BE2C (cell line): ENCODE measurements at regions not wholly inside any gene's neighbourhood (a gene's known extent, or its start where the extent isn't known, plus 50 kb on each side); places are given as distances from the start of the nearest gene placed in this dataset.

ENCODE experiments used
- DNase-seq: peaks from one replicate; pipeline ENCODE4 v3.0.0-alpha.2; 2020
- H3K27me3 ChIP-seq: fragments of 250-450 bp; sonication (Bioruptor Pico); 2 replicates; pipeline ENCODE4 v1.5.1; 2020; ENCODE audit warnings: mild to moderate bottlenecking
- H3K36me3 ChIP-seq: fragments of 250-450 bp; sonication (Bioruptor Pico); 2 replicates; pipeline ENCODE4 v1.5.1; 2020; ENCODE audit warnings: mild to moderate bottlenecking
- H3K4me1 ChIP-seq: fragments of 250-450 bp; sonication (Bioruptor Pico); 2 replicates; pipeline ENCODE4 v1.5.1; 2020
- H3K4me3 ChIP-seq: 2 replicates; pipeline ENCODE4 v1.5.1; 2011; ENCODE audit warnings: low read depth, low read length
- H3K9me3 ChIP-seq: fragments of 250-450 bp; sonication (Bioruptor Pico); 2 replicates; pipeline ENCODE4 v1.5.1; 2020
- CTCF ChIP-seq: IDR thresholded peaks from 2 replicates; pipeline ENCODE4 v1.5.1; 2012; ENCODE audit warnings: mild to moderate bottlenecking, low read depth, low read length

- peaks cover 8% of the 10 kb centered on the region for H3K9me3 ChIP-seq
- no peak for TF ChIP-seq CTCF
- H3K4me3 ChIP-seq, result no peak overlapping the region
- no peaks in the 10 kb centered on the region for H3K36me3 ChIP-seq
- H3K4me1 ChIP-seq, result no peaks in the 10 kb centered on the region; the same call in 1 of the 2 replicates
- no peaks in the 10 kb centered on the region for H3K27me3 ChIP-seq
- DNase-seq, result no peak
Measured at GRCh38 chr1:184289825-184290550, 96.8 kb upstream of the C1orf21 start.

- no peaks in the 10 kb centered on the region for H3K36me3 ChIP-seq
- no peak overlapping the region for H3K4me3 ChIP-seq
- no peak for TF ChIP-seq CTCF
- H3K27me3 ChIP-seq, result no peaks in the 10 kb centered on the region
- peaks cover 8% of the 10 kb centered on the region for H3K9me3 ChIP-seq
- no peak for DNase-seq
- H3K4me1 ChIP-seq, result peaks cover 2% of the 10 kb centered on the region
Measured at GRCh38 chr1:184291701-184292100, 95.1 kb upstream of the C1orf21 start.

GRCh38 chr1:184292101-184292500 is 94.7 kb upstream of the C1orf21 start:
- TF ChIP-seq CTCF, result no peak
- H3K4me1 ChIP-seq, result peaks cover 6% of the 10 kb centered on the region
- H3K4me3 ChIP-seq, result no peak overlapping the region
- peaks cover 8% of the 10 kb centered on the region for H3K9me3 ChIP-seq
- no peaks in the 10 kb centered on the region for H3K36me3 ChIP-seq
- H3K27me3 ChIP-seq, result no peaks in the 10 kb centered on the region
- no peak for DNase-seq

- H3K4me1 ChIP-seq, result peaks cover 22% of the 10 kb centered on the region
- peaks cover 8% of the 10 kb centered on the region for H3K9me3 ChIP-seq
- no peaks in the 10 kb centered on the region for H3K27me3 ChIP-seq
- H3K36me3 ChIP-seq, result no peaks in the 10 kb centered on the region
- DNase-seq, result no peak
- TF ChIP-seq CTCF, result no peak
- no peak overlapping the region for H3K4me3 ChIP-seq
Measured at GRCh38 chr1:184294101-184294500, 92.7 kb upstream of the C1orf21 start.

GRCh38 chr1:184296466-184297243 is 90.2 kb upstream of the C1orf21 start:
- Histone ChIP-seq H3K4me3 (0 out of 2 replicates have a peak overlapping the region, but pooled peaks have one; percentile 6), H3K27me3 (no peaks in the 10 kb centered on the region), H3K36me3 (no peaks in the 10 kb centered on the region), H3K9me3 (no peaks in the 10 kb centered on the region), H3K4me1 (peaks cover 28% of the 10 kb centered on the region)
- peak; percentile 73 for DNase-seq
- TF ChIP-seq CTCF, result no peak
